ENCODE measurements at regions not wholly inside any gene's neighbourhood (a gene's known extent, or its start where the extent isn't known, plus 50 kb on each side); places are given as distances from the start of the nearest gene placed in this dataset.
"Not testable (repeated sequence)": the region's sequence is repeated elsewhere in the genome, so short reads cannot be mapped to it uniquely, and the experiment has no call there.

DNA sequence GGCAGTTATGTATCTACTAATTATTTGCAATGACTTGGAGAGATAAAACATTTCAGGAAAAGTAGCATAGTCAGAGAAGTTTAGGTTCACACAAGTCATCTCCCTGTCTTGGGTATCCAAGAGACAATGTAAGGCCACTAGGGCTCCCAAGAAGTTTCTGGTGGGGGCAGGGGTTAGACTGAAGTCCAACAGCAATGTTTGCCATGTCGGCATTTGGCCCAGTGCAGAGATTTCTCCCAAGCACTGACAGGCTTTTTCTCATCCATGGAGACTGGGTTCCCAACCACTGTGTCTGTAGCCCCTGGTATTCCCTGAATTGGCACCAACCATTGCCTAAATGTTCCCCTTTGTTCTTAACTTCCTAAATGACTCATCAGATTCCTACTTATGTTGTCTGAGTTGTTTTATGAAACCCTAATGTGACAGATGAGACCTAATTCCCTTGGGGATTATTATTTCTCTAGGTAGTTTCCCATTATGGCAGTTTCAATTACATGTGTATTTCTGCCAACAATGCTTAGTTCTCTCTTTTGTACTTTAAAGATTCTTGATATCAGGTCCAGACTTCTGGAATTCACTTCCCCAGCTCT, 103.6 kb upstream of the EGFLAM start:
- no peak for DNase-seq (ENCODE audit: low spot score)
- intact Hi-C loops (cut with DNase I) = no loop called here

DNA sequence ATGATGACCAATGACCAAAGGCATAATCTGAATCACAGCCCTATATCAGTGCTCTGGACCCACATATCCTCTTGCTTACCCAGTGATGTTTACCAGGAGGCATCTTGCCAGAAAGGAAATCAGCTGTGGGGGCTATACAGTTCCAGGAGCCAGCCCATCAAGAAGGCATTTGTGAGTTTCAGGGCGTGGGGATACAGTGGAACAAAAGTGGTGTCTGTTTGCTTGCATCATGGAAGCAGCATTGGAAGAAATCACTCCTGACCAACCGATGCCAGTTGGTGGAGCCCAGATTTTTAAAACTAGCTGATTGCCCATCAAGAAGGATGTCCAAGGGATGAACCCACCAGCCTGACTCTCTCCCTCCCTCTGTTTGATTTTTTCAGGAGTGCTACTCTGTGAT, 106.5 kb upstream of the EGFLAM start:
- intact Hi-C loops (cut with DNase I) = no loop called here
- DNase-seq (ENCODE audit: low spot score) = no peak

DNA sequence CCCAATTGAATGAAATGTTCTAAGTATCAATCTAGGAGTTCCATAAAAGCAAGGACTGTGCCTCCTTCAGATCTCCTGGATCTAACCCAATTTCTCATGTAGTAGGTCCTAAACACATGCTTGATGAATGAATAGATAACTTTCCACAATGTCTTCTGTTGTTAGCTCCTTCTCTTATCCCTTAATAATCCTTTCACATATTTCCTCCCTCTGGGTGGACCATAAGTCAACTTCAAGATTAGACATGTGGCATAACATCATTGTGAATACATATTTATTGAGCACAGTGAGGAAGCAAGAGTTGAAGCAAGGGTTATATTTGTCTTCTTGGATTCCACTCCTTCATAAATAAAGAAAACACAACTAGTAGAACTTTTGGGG, 108.6 kb upstream of the EGFLAM start:
- intact Hi-C loops (cut with DNase I) = no loop called here
- no peak for DNase-seq (ENCODE audit: low spot score)

DNA sequence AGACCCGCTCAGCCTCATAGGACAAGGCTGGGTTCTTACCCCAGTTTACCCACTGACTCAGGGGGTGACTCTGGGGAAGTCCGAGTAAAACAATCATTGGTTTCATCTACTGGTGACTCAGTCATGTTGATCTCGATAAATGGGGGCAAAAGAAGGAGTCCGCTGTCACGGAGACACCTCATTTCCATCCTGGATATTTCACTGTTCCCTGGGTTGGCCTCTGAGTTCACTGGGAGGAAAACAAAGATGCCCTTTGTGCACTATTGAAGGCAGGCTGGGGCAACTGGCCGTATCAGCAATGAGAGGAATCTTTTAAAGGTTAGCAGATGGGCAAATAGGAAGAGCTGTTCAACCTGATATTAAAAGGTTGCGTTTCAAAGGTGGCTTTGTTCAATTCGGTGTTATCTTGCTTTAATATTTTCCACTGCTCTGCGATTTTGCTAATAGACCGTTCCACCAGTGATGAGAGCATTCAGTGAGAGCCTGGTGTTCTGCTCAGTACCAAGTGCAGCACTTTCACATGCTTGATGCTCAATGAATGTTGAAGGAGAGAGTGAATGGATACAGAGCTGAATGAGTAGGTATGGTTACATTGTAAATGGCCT, 110.2 kb upstream of the EGFLAM start:
- DNase-seq (ENCODE audit: low spot score) = no peak
- intact Hi-C loops (cut with DNase I) = no loop called here

DNA sequence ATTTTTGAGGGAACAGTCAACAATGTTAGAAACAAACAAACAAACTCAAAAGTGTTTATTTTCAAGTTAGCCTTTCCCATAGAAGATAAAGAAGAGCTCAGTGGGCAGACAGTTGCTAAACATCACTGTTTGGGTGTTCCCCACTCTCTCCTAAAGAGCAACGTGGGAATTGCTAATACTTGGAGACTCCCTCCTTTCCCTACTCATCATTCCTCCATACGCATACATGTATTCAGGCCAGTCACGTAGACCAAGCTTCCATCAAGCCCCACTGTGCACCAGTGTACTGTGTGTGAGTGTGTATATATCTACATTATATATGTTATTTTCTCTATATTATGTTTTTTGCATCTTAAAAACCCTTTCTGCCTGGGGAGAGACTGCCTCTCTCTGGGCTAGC, 115.0 kb upstream of the EGFLAM start:
- intact Hi-C loops (cut with DNase I) = no loop called here
- no peak for DNase-seq (ENCODE audit: low spot score)

DNA sequence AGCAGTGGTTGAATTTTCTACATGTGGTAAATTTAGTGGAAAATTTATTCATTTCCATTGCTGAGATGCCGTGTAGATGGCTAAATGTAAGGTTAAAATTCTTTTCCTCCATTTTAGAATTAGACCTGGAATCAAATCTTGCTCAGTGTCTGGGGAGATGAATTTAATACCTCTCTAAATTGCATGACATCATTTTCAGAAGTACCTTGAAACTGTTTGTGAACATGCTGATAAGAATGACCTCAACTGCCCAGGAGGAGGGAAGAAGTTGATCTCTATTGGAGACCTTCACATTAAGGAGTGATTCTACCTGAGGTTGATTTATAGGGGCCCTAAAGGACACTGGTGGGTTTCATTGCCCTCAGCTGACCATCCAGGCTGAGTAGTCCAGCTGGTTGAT, 116.7 kb upstream of the EGFLAM start:
- intact Hi-C loops (cut with DNase I) = no loop called here
- no peak for DNase-seq (ENCODE audit: low spot score)

DNA sequence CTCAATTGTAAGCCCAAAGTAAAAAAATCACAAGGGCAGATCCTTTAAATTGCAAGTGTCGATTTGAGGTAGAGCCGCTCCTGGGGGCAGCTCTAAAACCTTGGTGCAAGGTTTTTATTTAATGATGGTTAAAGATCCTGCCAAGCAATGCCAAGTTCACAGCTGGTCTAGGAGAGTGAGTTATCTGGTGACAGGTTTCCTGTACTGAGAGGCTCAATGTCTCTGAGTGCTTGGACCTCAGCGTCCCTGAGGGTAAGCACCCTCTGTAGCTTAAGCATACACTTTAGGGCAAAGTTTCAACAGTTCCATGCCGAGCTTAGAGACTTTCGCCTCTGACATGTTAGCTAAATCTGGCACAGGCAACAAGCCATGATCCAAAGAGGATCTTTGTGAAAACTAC, 119.8 kb upstream of the EGFLAM start:
- no peak for DNase-seq (ENCODE audit: low spot score)
- intact Hi-C loops (cut with DNase I) = no loop called here

DNA sequence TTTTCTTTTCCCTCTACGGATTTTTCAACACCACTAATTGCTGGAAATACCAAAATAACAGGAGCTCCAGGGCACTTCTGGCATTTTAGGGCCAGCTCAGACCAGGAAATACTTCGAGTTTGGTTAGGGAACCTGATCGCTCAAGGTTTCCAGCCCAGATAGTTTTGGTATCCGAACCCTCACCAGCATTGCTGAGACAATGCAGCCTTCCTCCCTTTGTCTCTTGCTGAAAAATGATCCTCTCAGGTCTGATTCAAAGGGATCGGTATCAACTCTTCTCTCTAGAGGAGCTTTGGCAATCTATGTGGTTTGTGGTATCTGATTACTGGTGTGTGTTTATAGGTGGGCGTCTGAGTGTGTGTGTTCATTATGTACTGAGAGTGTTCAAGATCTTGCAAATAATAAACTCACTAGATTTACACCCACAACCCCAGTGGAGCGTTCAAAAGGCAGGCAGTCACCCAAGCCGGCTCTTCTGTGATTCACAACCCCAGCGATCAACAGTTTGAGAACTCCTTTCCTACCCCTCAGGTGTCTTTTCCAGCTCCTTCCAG, 122.8 kb upstream of the EGFLAM start:
- DNase-seq (ENCODE audit: low spot score) = no peak
- intact Hi-C loops (cut with DNase I) = no loop called here

GRCh38 chr5:38134810-38135209, 123.5 kb upstream of the EGFLAM start:
- intact Hi-C loops (cut with DNase I) = no loop called here
- no peak for DNase-seq (ENCODE audit: low spot score)

- intact Hi-C loops (cut with DNase I); DNase-seq (ENCODE audit: low spot score): not testable (repeated sequence)
Observed at GRCh38 chr5:38134294-38134693, 124.1 kb upstream of the EGFLAM start.

- DNase-seq (ENCODE audit: low spot score) = no peak
- intact Hi-C loops (cut with DNase I) = no loop called here
Observed at GRCh38 chr5:38131686-38132085, 126.7 kb upstream of the EGFLAM start.

DNA sequence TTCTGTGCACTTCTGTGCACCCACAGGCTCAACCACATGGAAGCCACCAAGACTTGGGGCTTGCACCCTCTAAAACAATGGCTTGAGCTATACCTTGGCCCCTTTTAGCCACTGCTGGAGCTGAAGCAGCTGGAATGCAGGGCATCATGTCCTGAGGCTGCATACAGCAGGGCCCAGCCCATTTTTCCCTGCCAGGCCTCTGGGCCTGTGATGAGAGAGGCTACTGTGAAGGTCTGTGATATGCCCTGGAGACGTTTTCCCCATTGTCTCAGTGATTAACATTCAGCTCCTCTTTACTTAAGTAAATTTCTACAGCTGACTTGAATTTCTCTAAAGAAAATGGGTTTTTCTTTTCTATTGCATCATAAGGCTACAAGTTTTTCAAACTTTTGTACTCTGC, 134.0 kb upstream of the EGFLAM start:
- intact Hi-C loops (cut with DNase I) = no loop called here
- no peak for DNase-seq (ENCODE audit: low spot score)

- DNase-seq (ENCODE audit: low spot score) = no peak
- intact Hi-C loops (cut with DNase I) = no loop called here
Observed at GRCh38 chr5:38121420-38121819, 136.9 kb upstream of the EGFLAM start.

DNA sequence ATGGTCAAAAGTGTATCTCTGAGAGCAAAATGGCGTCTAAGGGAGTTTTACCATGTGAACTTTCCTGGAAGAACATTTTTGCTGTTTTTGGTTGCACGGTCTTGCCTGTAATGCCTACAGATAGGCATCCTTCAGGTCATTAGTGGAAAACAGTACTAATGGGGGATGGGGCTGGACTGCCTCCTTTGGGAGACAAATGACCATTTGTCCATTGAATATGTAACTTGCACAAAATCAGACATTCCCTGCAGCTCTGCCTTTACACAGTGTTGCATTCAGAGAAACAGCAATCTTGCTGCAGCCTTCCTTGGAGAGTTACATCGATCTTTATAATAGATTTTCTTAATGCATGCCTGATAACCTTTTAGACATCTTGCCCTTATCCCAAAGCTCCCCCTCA, 138.5 kb upstream of the EGFLAM start:
- no peak for DNase-seq (ENCODE audit: low spot score)
- intact Hi-C loops (cut with DNase I) = no loop called here

DNA sequence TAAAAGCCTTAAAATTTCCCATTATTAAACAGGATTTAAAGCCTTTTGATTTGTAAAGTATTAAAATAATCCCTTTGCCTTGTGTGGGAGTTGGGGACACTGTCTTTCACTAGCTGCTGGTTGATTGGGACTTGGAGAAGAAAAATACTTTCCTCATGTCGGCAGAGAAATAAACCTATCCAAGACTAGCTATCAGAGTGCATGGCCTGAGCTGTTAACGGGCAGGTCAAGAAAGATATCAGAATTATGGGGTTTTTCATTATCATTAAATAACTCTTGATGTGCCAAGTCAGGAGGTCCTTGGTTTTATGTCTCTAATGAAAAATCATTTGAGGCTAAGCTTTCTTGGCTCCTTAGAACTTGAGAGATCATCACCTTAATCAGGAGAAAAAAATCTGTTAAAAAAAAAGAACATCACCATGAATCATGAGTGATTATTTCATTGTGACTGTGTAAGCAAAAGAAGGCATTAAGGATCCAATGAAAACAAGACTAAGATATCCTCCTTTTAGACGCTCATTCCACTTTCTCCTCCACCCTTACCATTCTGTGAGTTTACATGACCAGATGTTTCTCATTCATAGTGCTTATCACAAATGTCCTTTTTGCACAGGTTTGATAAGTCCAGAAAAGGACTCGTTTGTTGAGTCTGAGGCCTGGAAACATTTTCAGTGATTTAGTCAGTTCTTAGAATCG, 140.4 kb upstream of the EGFLAM start:
- intact Hi-C loops (cut with DNase I) = no loop called here
- no peak for DNase-seq (ENCODE audit: low spot score)

DNA sequence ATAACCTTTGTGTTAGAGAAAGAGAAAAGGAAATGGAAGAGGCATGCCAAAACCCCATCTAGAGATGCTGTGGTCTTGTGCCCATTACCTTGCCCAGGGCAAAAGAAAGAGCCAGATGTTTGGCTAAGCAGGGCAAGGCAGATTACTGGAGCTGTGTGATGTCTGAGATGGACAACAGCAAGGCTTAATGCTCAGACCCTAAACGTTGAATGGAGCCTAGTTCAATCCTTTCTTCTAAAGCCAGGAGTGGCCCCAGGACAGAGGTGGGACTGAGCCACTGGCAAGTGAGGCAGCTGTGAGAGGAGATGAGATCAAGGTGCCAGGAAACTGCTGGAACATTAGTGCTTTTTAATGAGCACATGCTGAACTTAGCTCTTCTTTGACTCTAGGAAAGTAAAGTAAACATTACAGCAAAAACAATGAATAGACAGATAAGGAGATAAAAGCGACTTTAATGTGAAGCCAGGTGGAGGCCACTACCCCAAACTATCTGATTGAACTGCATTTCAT, 143.0 kb upstream of the EGFLAM start:
- intact Hi-C loops (cut with DNase I) = no loop called here
- no peak for DNase-seq (ENCODE audit: low spot score)

DNA sequence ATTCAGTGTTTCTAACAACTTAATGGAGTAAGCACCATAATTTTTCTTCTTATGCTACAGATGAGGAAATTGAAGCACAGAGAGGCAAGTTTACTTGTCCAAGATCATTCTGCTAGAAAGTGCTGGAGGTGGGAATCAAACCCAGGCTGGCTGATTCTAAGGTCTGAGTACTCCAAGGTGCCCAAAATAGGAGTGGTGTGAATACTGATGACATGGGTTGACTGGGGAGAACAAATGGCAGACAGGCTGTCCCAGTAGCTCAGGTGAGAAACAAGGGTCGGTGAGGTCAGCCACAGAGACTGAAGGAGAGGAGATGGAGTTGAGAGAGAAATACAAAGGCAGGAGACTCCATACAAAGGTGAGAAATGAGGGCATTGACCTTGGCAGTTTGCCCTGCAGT, 144.5 kb upstream of the EGFLAM start:
- intact Hi-C loops (cut with DNase I) = no loop called here
- no peak for DNase-seq (ENCODE audit: low spot score)

DNA sequence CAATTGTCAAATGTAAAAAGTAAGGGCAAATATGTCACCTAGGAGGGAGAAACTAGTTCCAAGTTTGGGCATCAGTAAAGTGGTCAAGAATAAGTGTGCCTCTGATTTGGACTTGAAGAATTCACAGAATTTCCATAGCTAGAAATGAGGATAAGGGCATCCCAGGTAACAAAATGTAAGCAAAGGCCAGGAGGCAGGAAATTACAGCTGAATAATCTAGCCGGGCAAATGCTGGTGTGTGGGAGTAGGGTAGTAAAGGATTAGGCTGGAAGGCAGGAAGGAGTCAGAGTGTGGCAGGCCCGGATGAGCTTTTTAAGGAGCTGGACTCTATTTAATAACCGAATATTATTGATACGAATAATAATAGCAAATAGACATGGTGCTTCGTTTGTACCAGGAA, 144.9 kb upstream of the EGFLAM start:
- no peak for DNase-seq (ENCODE audit: low spot score)
- intact Hi-C loops (cut with DNase I) = no loop called here

GRCh38 chr5:38112938-38113337, 145.4 kb upstream of the EGFLAM start:
- intact Hi-C loops (cut with DNase I) = no loop called here
- no peak for DNase-seq (ENCODE audit: low spot score)

DNA sequence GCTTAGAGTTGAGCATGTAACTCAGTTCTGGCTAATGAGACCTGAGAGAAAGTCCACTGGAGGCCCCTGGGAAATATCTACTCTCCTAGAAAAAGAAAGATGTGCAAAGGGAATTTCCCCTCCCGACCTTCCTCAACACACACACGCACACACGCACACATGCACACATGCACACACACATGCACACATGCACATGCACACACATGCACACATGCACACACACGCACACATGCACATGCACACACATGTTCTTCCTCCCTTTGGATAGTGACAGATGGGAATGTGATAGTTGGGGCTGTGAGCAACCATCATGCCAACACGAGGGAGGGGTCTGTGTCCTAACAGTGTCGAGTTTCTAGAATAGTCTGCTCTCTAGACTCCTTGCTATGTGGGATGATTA, 148.2 kb upstream of the EGFLAM start:
- no peak for DNase-seq (ENCODE audit: low spot score)
- intact Hi-C loops (cut with DNase I) = no loop called here

DNA sequence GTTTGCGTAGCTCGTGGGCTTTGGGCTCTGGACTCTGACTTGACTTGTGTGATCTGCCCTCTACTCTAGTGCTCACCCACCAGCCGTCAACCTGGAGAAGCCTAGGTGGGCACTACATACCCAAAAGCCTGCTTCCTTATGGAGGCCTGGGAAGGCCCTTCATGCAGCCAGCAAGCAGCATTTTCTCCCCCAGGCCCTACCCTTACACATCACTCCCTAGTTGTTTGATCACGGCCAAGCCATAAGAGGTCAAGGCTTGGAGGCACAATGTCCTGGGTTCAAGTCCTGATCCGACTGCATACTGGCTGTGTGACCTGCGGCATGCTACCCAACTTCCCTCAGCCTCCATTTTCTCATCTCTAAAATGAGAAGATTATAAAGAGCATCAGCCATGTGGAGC, 151.3 kb upstream of the EGFLAM start:
- intact Hi-C loops (cut with DNase I) = no loop called here
- no peak for DNase-seq (ENCODE audit: low spot score)
